CD14-positive monocyte (primary cell): ENCODE measurements at regions not wholly inside any gene's neighbourhood (a gene's known extent, or its start where the extent isn't known, plus 50 kb on each side); places are given as distances from the start of the nearest gene placed in this dataset.

Experiments
- DNase-seq, 3 donors: peaks; one replicate each; pipeline ENCODE4 v3.0.0-alpha.2; 2011 to 2022
- H2AFZ ChIP-seq: 2 replicates; pipeline ENCODE4 v1.6.0; 2012; ENCODE audit warnings: mild to moderate bottlenecking, low read depth, low read length, inconsistent platforms; ENCODE audit not compliant: insufficient read depth, poor library complexity, severe bottlenecking
- H3K27ac ChIP-seq, 2 donors: 1 replicate in 1 of 2; 2 replicates in 1 of 2; pipeline ENCODE4 v1.5.1; 2012 to 2013; ENCODE audit warnings: low read length in 2 of 2, control low read depth in 1 of 2, inconsistent platforms in 1 of 2, low read depth in 1 of 2, mild to moderate bottlenecking in 1 of 2
- H3K27me3 ChIP-seq, 2 donors: one replicate each; pipeline versions ENCODE4 v1.6.0 to v1.6.1; 2011 to 2013; ENCODE audit warnings: low read length in 2 of 2; ENCODE audit not compliant: control insufficient read depth in 2 of 2, insufficient read depth in 2 of 2
- H3K36me3 ChIP-seq, 2 donors: replicated peaks in 1 of 2; 1 replicate in 1 of 2; 2 replicates in 1 of 2; pipeline versions ENCODE4 v1.5.1 to v1.6.1; 2012 to 2013; ENCODE audit warnings: low read length in 2 of 2, control low read depth in 1 of 2, inconsistent platforms in 1 of 2, mild to moderate bottlenecking in 1 of 2; ENCODE audit not compliant: insufficient read depth in 2 of 2, control insufficient read depth in 1 of 2
- H3K4me1 ChIP-seq, 2 donors: 1 replicate in 1 of 2; 2 replicates in 1 of 2; pipeline versions ENCODE4 v1.5.1 to v1.6.1; 2012 to 2013; ENCODE audit warnings: low read length in 2 of 2, control low read depth in 1 of 2, inconsistent platforms in 1 of 2, mild to moderate bottlenecking in 1 of 2, moderate library complexity in 1 of 2; ENCODE audit not compliant: insufficient read depth in 2 of 2, control insufficient read depth in 1 of 2
- H3K4me2 ChIP-seq: replicated peaks from 2 replicates; pipeline ENCODE3; 2012; ENCODE audit warnings: low read length, moderate library complexity, mild to moderate bottlenecking; ENCODE audit not compliant: poor library complexity, severe bottlenecking; ENCODE audit errors: extremely low read depth
- H3K4me3 ChIP-seq, 3 experiments: fragments of 200-600 bp in 1 of 3; sonication (generic) in 1 of 3; replicated peaks in 1 of 3; 1 replicate in 2 of 3; 2 replicates in 1 of 3; pipeline ENCODE4 v1.5.1; 2011 to 2013; ENCODE audit warnings: low read length in 3 of 3, mild to moderate bottlenecking in 3 of 3, control low read depth in 2 of 3, low read depth in 2 of 3, inconsistent platforms in 1 of 3, moderate library complexity in 1 of 3
- H3K79me2 ChIP-seq: 2 replicates; pipeline ENCODE4 v1.6.0; 2012; ENCODE audit warnings: mild to moderate bottlenecking, control low read depth, inconsistent platforms, low read length, moderate library complexity; ENCODE audit not compliant: insufficient read depth
- H3K9ac ChIP-seq: 2 replicates; pipeline ENCODE4 v1.6.0; 2017; ENCODE audit warnings: low read length, mild to moderate bottlenecking; ENCODE audit not compliant: insufficient read depth, poor library complexity, severe bottlenecking
- H3K9me3 ChIP-seq, 2 donors: replicated peaks in 1 of 2; 1 replicate in 1 of 2; 2 replicates in 1 of 2; pipeline versions ENCODE4 v1.5.1 to v1.6.1; 2012 to 2013; ENCODE audit warnings: low read length in 2 of 2, control low read depth in 1 of 2; ENCODE audit not compliant: control insufficient read depth in 1 of 2, insufficient read depth in 1 of 2
- H4K20me1 ChIP-seq: 2 replicates; pipeline ENCODE4 v1.6.0; 2012; ENCODE audit warnings: mild to moderate bottlenecking, low read length, control low read depth, moderate library complexity; ENCODE audit not compliant: insufficient read depth
- H3K27ac Mint-ChIP-seq, 7 donors: one replicate each; pipeline ENCODE4 v1.8.0; 2020; ENCODE audit warnings: mild to moderate bottlenecking in 7 of 7, mixed read lengths in 7 of 7, moderate library complexity in 6 of 7, inconsistent platforms in 2 of 7
- H3K27me3 Mint-ChIP-seq, 3 donors: one replicate each; pipeline ENCODE4 v1.8.0; 2021 to 2022; ENCODE audit warnings: low read depth in 3 of 3, mild to moderate bottlenecking in 3 of 3, mixed read lengths in 3 of 3, moderate library complexity in 3 of 3, inconsistent platforms in 1 of 3
- H3K36me3 Mint-ChIP-seq, 2 donors: one replicate each; pipeline ENCODE4 v1.8.0; 2020; ENCODE audit warnings: mixed read lengths in 2 of 2, inconsistent platforms in 1 of 2, mild to moderate bottlenecking in 1 of 2
- H3K4me1 Mint-ChIP-seq: one replicate; pipeline ENCODE4 v1.8.0; 2020; ENCODE audit warnings: mild to moderate bottlenecking, mixed read lengths
- H3K4me3 Mint-ChIP-seq, 2 donors: one replicate each; pipeline ENCODE4 v1.8.0; 2020; ENCODE audit warnings: mild to moderate bottlenecking in 2 of 2, mixed read lengths in 2 of 2, moderate library complexity in 1 of 2
- H3K9me3 Mint-ChIP-seq, 7 donors: one replicate each; pipeline ENCODE4 v1.8.0; 2020 to 2022; ENCODE audit warnings: mixed read lengths in 7 of 7, mild to moderate bottlenecking in 6 of 7, moderate library complexity in 6 of 7, inconsistent platforms in 2 of 7
- CTCF ChIP-seq: fragments of 200-600 bp; IDR thresholded peaks from one replicate; pipeline ENCODE4 v1.8.0; 2022; ENCODE audit warnings: antibody characterized with exemption, mild to moderate bottlenecking
- WGBS: methylation state at CpG from one replicate; pipeline ENCODE4 v1.1.5; 2013; ENCODE audit warnings: missing lambda C conversion rate; ENCODE audit not compliant: insufficient coverage; 5-methylcytosine and 5-hydroxymethylcytosine counted together
- intact Hi-C, 2 donors: fragments of 100-400 bp; cut with micrococcal nuclease; formaldehyde crosslinking; loops; one replicate each; pipeline versions ENCODE4 v1.15.0 to v1.15.1; 2023

GRCh38 chr10:128373071-128373749, 247.0 kb upstream of the MKI67 start:
- DNase-seq, result no peak
- TF ChIP-seq CTCF, result no peak
- Histone ChIP-seq H4K20me1 (no peaks in the 10 kb centered on the region), H3K27ac (no peak overlapping the region), H3K4me1 (no peaks in the 10 kb centered on the region), H3K9ac (no peak overlapping the region), H3K27me3 (no peaks in the 10 kb centered on the region), H2AFZ (no peak overlapping the region), H3K4me3 (no peak overlapping the region), H3K36me3 (no peaks in the 10 kb centered on the region), H3K9me3 (no peaks in the 10 kb centered on the region), H3K4me2 (no peak overlapping the region), H3K79me2 (no peaks in the 10 kb centered on the region)
- intact Hi-C loops, result no loop called here
- Mint-ChIP-seq H3K4me3 (no peak overlapping the region), H3K27me3 (peaks cover 0 to 2% (median 0%) of the 10 kb centered on the region in 3 donors), H3K9me3 (peaks cover 0 to 7% (median 3%) of the 10 kb centered on the region in 7 donors), H3K4me1 (no peaks in the 10 kb centered on the region), H3K27ac (no peak overlapping the region), H3K36me3 (no peaks in the 10 kb centered on the region)
- WGBS, result 100% methylated on average over 2 of the region's 9 CpGs

- H3K27ac Mint-ChIP-seq, result no peak overlapping the region
- no peaks in the 10 kb centered on the region for H3K36me3 Mint-ChIP-seq
- no peak overlapping the region for H3K9ac ChIP-seq
- H3K27me3 Mint-ChIP-seq, result peaks cover 0 to 1% (median 0%) of the 10 kb centered on the region in 3 donors
- 83% methylated on average over 7 of the region's 7 CpGs for WGBS
- no peaks in the 10 kb centered on the region for H3K79me2 ChIP-seq
- no peak for TF ChIP-seq CTCF
- H3K4me3 Mint-ChIP-seq, result no peak overlapping the region
- DNase-seq, result no peak
- no peaks in the 10 kb centered on the region for H3K4me1 ChIP-seq
- no peaks in the 10 kb centered on the region for H4K20me1 ChIP-seq
- H3K4me2 ChIP-seq, result no peak overlapping the region
- no peak overlapping the region for H3K4me3 ChIP-seq
- no peak overlapping the region for H3K27ac ChIP-seq
- no peaks in the 10 kb centered on the region for H3K27me3 ChIP-seq
- H3K4me1 Mint-ChIP-seq, result no peaks in the 10 kb centered on the region
- H3K9me3 Mint-ChIP-seq, result peaks cover 0 to 7% (median 3%) of the 10 kb centered on the region in 7 donors
- no peaks in the 10 kb centered on the region for H3K9me3 ChIP-seq
- H3K36me3 ChIP-seq, result no peaks in the 10 kb centered on the region
- intact Hi-C loops, result no loop called here
- no peak overlapping the region for H2AFZ ChIP-seq
Measured at GRCh38 chr10:128373831-128374230, 247.6 kb upstream of the MKI67 start.
